Suppressor macrophage (primary cell): ENCODE measurements at regions not wholly inside any gene's neighbourhood (a gene's known extent, or its start where the extent isn't known, plus 50 kb on each side); places are given as distances from the start of the nearest gene placed in this dataset.
"Not testable (repeated sequence)": the region's sequence is repeated elsewhere in the genome, so short reads cannot be mapped to it uniquely, and the experiment has no call there.

Experiments used
- DNase-seq, 4 experiments: peaks; one replicate each; pipeline ENCODE4 v3.0.0-alpha.2; 2020 to 2022

GRCh38 chr16:22572331-22573224 is 61.9 kb downstream of the NPIPB5 start:
- peak; percentile 45 to 81 (median 64) for DNase-seq

DNA sequence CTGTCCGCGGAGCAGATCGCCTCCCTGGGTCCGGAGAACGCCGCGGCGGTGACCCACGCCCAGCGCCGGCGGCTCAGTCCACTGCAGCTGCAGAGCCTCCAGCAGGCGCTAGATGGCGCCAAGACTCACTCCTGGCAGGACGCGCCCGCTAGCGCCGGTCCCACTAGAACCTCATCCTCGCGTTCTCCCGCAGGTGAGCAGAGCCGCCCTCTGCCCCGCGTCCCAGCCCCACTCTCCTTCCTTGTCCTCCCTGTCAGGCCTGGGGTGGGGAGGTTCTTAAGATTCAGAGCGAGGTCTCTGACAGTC is 62.5 kb downstream of the NPIPB5 start:
- not testable (repeated sequence) for DNase-seq

DNA sequence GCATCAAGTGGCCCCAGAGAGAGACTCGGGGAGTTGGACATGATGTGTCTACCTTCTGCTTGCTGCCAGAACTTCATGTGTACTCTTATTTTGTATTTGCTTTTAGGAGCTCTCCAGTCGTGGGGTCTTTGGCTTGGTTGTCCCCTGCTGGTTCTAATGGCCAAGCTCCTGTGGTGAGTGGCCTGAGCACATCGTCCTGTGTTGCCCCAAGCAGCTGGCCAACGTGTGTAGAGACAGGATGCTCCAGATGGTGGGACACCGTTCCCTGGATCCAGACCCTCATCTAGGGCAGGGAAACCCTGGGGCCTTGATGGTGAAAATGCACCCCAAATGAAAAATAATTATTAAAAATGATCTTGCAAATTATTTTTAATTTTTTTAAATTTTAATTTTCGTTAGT is 65.8 kb downstream of the NPIPB5 start:
- DNase-seq, result not testable (repeated sequence)

DNA sequence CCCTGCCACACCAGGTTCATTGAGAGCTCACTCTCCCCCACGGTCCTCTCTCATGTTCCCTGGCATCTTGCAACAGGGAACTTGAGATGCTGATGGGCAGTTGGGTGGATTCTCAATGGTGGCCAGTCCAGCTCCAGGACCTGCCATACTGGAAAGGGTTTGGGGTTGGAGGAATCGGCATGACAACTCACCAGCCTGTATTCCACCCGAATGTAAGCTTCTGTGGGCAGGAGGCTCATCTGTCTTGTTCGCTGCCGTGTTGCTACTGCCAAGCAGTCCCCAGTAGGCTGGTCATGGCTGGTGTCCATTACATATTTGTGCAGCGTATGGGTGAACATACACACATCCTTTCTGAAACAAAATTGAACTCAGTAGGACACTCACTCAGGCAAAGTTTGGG is 72.5 kb downstream of the NPIPB5 start:
- DNase-seq, result not testable (repeated sequence)

DNA sequence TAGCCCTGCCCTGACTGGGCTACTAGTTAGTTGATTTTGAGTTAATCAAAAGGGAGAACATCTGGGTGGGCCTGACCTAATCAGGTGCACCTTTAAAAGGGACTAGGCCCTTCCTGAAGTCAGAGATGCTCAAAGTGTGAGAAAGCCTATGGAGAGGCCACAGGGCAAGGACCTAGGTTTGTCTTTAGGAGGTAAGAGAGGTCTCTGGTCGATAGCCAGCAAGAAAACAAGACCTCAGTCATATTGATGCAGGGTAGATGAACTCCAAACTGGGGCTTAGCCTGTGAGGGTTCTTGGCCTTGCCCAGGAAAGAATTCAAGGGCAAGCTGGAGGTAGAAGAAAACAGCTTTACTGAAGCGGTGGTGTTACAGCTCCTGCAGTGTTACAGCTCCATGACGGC is 73.8 kb downstream of the NPIPB5 start:
- not testable (repeated sequence) for DNase-seq

DNA sequence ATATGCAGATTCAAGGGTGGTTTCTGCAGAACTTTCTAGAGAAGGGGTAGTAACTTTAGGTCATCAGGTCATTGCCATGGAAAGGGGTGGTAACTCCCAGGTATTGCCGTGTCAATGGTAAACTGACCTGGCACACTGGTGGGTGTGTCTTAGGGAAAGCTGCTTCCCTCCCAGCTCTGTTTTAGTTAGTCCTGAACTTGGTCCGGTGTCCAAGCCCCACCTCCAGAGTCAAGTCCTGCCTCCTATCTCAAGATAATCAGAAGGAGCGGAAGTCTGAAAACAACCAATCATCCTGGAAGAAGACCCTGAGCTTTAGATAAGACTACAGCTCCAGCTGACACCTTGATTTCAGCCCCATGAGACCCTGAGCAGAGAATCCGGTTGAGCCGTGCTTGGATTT is 74.2 kb downstream of the NPIPB5 start:
- DNase-seq, result not testable (repeated sequence)

DNA sequence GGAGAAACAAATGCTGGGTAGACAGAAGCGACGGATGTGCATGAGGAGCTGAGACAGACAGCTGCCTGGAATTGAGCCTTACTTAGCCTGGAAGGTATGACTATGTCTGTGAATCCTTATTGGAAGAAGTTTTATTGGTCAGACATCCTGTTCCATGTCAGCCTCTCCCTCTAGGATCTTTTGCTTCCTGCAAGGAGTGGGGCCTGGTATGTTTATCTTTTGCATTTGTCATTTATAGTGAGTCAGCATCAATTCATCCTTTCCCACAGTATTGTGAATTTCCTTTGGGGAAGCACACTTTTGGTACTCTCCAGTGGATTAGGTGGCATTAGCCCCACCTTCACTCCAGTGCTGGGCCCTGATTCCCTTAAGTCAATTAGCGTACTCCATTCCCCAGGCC is 74.7 kb downstream of the NPIPB5 start:
- DNase-seq, result not testable (repeated sequence)

DNA sequence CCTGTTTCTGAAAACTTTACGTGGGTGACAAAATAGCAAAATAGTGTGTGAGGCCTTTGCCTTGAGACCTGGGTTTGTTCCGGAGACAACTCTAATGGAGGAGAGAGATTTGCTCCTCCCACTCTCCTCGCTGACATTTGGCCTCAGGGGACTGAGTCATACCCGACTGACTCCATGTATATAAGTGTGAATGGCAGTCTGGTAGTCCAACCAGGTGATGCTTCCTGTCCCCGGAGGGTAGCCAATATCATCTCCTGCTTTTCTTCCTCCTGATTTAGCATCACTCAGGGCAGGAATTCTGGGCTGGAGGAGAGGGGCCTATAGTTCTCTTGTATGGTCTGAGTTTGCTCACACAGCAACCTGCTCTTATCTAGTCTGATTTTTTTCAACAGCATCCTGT is 76.0 kb downstream of the NPIPB5 start:
- DNase-seq, result not testable (repeated sequence)

DNA sequence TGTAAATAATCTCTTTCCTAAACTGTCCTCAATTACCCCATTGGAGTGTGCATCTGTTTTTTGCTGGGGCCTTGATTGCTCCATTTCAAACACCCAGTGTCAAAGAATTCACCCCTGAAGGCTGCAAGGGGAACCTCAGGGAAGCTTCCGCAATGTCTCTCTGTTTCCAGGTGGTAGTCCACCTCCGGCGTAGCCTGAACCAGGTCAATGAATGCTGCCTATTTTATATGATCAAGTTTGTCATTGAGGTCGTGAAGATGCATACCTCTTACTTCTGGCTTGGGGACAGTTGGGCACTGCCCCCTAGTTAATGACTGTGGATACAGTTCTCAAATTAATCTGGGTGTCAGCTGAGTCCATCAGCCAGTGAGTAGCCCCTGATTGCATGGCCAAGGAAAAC is 79.1 kb downstream of the NPIPB5 start:
- DNase-seq, result not testable (repeated sequence)

DNA sequence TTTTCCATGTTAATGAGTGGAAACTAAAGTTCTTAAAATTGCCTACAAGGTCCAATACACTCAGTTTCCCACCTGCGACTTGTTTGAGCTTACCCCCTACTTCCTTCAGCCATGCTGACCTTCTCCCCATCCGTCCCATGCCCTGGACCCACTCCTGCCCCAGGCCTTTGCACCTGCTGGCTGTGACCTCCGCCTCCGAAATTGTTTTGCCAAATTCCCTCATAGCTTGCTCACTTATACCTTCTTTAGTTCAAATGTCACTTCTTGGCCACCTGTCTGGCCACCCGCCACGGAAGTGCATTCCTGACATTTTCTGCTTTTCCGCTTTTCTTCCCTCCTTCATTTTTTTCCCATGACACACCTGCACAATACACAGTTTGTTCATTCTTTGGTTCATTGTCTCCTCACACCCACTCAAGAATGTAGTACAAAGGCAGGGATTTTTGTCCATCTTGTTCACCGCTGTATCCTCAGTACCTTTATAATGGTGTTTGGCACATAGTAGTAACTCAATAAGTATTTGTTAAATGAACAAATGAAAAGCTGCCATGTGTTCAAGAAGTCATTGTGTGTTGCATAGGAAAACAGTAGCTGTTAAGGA is 85.9 kb downstream of the NPIPB5 start:
- DNase-seq, result not testable (repeated sequence)

- not testable (repeated sequence) for DNase-seq
These were observed 93.1 kb downstream of the NPIPB5 start for GRCh38 chr16:22603744-22604143.

- DNase-seq, result not testable (repeated sequence)
These were observed 95.9 kb downstream of the NPIPB5 start for GRCh38 chr16:22606619-22607018.

- not testable (repeated sequence) for DNase-seq
These were observed 99.1 kb downstream of the NPIPB5 start for GRCh38 chr16:22609798-22610197.

GRCh38 chr16:22611128-22611527 is 100.4 kb downstream of the NPIPB5 start:
- not testable (repeated sequence) for DNase-seq

- DNase-seq, result peak in 2 of 4 experiments; percentile 38 to 62
These were observed 103.7 kb downstream of the NPIPB5 start for GRCh38 chr16:22614271-22614947.

GRCh38 chr16:22618842-22619241 is 108.2 kb downstream of the NPIPB5 start:
- DNase-seq, result peak in 2 of 4 experiments; percentile 26 to 40

- DNase-seq, result no peak
These were observed 111.0 kb downstream of the NPIPB5 start for GRCh38 chr16:22621586-22622155.

GRCh38 chr16:22622703-22623102 is 112.0 kb downstream of the NPIPB5 start:
- no peak for DNase-seq

DNA sequence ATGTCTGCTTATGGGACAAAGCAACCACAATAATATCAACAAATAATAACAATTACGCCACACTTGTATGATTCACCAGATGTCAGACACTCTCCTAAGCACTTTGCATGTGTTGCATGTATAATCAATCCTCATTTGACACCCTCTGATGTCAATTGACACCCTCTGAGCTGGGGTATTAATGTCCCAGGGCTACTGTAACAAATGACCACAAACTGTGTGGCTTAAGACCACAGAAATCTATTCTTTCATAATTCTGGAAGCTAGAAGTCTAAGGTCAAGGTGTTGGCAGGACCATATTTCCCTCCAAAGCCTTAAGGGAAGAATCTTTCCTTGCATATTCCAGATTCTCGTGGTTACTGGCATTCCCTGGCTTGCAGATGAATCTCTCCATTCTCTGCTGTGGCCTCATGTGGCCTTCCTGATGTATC is 112.7 kb downstream of the NPIPB5 start:
- peak in 2 of 4 experiments; percentile 15 to 45 for DNase-seq

DNA sequence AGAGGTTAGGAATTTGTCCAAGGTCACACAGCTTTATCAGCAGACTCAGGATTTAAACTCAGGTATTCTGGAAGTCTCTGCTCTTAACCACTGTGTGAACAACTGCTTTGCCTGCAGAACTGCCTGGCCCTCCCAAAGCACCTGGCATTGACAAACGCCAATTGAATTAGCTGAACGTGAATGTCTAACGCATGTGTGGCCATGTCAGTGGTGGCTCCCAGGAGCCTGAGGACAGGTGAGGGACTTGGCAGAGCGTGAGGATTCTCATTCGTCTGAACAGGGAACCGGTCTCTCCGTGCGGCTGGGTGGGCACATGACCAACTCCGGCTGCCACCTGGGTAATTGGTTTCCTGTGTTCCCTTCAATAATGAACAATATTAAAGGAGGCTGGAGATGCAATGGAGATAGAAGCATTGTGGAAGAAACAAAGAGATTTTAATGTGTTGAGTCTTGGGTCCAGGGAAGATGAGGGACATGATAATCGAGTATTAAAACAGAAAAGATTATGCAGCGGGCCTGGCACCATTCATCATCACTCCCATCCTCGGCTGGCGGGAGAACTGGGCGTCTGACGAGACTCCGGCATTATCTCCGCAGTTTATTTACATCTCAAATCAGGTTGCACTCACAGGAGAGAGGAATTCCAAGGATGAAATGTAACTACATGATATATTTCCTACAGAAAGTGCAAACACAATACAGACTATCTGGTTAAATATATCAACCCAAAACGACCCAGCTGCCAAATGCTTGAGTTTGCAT is 113.5 kb downstream of the NPIPB5 start:
- DNase-seq, result no peak

DNA sequence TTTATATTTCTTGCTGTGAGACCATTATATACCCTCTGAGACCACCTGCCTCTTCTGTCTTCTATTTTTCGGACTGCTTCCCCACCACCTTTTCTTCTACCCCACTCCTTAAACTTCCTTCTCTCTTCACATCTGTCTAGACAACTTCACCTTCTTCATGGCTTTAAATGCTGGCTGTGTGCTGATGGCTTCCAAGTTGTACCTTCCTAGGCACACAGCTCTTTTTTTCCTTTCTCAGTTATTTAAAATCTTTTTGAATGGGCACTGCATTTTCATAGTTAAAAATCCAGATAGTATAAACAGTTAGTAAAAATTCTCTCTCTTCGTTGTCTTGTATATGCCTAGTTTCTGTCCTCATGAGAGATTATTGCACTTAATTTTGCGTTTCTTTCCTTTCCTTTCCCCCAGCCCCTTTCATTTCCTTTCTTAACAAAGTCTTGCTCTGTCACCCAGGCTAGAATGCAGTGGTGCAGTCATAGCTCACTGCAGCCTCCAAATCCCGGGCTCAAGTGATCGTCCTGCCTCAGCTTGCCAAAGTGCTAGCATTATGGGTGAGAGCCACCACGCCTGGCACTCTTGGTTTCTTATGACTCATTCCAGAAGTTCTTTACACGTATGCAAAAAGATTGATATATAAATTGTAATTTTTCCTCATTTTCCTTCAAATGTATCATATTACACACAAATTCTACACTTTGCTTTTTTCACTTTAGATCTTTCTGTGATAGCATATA is 114.3 kb downstream of the NPIPB5 start:
- DNase-seq, result no peak

GRCh38 chr16:22625967-22626366 is 115.3 kb downstream of the NPIPB5 start:
- DNase-seq, result peak in 1 of 4 experiments; percentile 22
